ENCODE measurements at regions not wholly inside any gene's neighbourhood (a gene's known extent, or its start where the extent isn't known, plus 50 kb on each side); places are given as distances from the start of the nearest gene placed in this dataset.

DNA sequence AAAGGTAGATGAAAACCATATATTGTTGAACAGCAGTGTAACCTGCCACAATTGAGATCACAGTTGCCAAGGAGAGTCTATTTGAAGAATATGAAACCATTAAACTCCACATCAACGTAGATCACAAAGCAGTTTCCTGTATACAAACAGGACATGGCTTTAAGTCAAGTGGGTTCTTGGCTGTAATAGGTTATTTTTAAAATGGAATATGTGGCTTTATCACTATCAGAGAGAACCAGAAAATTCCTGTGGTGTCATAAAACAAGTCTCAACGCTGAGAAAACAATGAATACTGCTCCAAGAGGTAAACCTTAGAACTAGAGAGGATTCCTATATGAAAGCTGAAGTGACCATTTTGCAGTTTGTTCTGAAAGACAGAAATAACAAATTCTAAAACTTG is 999.7 kb downstream of the CDH11 start:
- peaks cover 0 to 2% (median 0%) of the 10 kb centered on the region in 3 donors for H3K4me1 Mint-ChIP-seq
- H3K36me3 Mint-ChIP-seq, result no peaks in the 10 kb centered on the region
- H3K9me3 Mint-ChIP-seq, result peaks cover 3 to 22% (median 4%) of the 10 kb centered on the region in 3 donors
- no peak overlapping the region for H3K27ac Mint-ChIP-seq
- no peak overlapping the region for H3K4me3 Mint-ChIP-seq
- no peaks in the 10 kb centered on the region for H3K27me3 Mint-ChIP-seq

DNA sequence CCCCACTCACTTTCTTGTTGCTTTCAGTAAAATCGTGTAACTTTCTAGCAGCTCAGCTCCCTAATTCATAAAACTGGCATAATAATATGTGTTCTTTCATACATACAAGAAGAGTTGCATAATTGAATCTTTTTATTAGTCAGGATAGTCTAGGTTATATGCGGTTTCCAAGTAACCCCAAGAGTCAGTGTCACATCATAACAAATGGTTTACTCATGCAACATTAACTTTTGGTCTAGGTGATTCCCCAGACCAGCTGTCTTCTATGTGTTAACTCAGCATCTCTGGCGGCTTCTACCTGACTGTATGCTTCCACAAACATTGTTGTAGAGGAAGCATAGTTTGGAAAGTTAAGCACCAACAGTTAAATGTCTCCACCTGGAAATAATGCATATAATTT is 1000.4 kb downstream of the CDH11 start:
- H3K36me3 Mint-ChIP-seq, result no peaks in the 10 kb centered on the region
- no peaks in the 10 kb centered on the region for H3K27me3 Mint-ChIP-seq
- peaks cover 0 to 2% (median 0%) of the 10 kb centered on the region in 3 donors for H3K4me1 Mint-ChIP-seq
- peaks cover 3 to 20% (median 4%) of the 10 kb centered on the region in 3 donors for H3K9me3 Mint-ChIP-seq
- H3K27ac Mint-ChIP-seq, result no peak overlapping the region
- H3K4me3 Mint-ChIP-seq, result no peak overlapping the region

DNA sequence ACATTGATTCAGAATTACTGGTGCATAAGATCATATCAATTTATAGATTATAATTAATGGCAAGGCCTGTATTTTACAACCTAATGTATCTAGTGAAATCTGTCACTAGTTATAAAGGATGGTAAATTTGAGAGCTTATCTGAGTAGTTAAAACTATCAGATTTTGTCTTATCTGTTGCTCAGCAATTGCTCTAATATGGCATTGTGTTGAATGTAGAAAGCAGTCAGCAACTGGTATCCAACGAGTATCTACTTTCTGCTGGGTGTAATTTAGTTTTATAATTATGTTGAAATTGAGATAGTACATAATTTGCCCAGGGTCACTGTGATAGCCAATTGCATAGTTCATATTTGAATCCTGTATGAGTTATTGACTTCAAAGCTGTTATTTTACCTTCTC is 1005.7 kb downstream of the CDH11 start:
- H3K4me1 Mint-ChIP-seq, result peaks cover 0 to 2% (median 0%) of the 10 kb centered on the region in 3 donors
- H3K27ac Mint-ChIP-seq, result no peak overlapping the region

DNA sequence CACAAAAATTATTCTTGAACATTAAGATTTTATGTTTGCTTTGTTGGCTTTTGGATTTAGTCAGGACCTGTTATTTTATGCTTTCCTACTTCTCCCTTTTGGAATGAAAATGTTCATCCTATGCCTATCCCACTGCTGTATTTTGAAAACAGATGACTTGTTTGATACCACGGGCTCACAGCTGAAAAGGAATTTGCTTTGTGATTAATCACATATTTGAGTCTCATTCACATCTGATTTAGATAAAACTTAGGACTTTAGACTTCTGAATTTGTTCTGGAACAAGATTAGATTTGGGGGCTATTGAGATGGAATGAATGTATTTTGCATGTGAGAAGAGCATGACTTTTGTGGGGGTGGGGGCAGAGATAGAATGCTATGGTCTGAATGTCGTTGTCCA is 1012.6 kb downstream of the CDH11 start:
- H3K27me3 Mint-ChIP-seq, result no peaks in the 10 kb centered on the region
- H3K36me3 Mint-ChIP-seq, result no peaks in the 10 kb centered on the region
- H3K4me1 Mint-ChIP-seq, result no peaks in the 10 kb centered on the region
- peaks cover 0 to 6% (median 1%) of the 10 kb centered on the region in 3 donors for H3K9me3 Mint-ChIP-seq
- no peak overlapping the region for H3K4me3 Mint-ChIP-seq
- no peak overlapping the region for H3K27ac Mint-ChIP-seq

More for the DNA sequence above, 1005.7 kb downstream of the CDH11 start:
- H3K27me3 Mint-ChIP-seq, result no peaks in the 10 kb centered on the region
- H3K36me3 Mint-ChIP-seq, result no peaks in the 10 kb centered on the region
- peaks cover 0 to 15% (median 0%) of the 10 kb centered on the region in 3 donors for H3K9me3 Mint-ChIP-seq
- H3K4me3 Mint-ChIP-seq, result no peak overlapping the region

DNA sequence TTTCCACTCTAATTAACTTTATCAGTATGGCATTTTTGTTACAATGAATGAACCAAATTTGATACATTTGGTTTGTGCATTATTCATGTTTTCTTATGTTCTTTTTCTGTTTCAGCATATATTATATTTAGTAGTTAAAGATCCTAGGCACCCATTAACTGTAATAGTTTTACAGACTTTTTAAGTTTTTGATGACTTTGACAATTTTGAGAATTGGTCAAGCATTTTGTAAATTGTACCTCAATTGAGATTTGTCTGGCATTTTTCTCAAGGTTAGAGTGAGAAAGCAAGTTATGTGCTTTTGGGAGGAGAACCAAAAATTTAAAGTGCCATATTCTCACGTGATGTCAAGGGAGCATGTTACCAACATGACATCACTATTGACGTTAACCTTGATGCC is 1019.2 kb downstream of the CDH11 start:
- Mint-ChIP-seq H3K36me3 (no peaks in the 10 kb centered on the region), H3K27ac (no peak overlapping the region), H3K4me3 (no peak overlapping the region), H3K4me1 (no peaks in the 10 kb centered on the region), H3K27me3 (no peaks in the 10 kb centered on the region), H3K9me3 (peaks cover 0 to 10% (median 5%) of the 10 kb centered on the region in 3 donors)

DNA sequence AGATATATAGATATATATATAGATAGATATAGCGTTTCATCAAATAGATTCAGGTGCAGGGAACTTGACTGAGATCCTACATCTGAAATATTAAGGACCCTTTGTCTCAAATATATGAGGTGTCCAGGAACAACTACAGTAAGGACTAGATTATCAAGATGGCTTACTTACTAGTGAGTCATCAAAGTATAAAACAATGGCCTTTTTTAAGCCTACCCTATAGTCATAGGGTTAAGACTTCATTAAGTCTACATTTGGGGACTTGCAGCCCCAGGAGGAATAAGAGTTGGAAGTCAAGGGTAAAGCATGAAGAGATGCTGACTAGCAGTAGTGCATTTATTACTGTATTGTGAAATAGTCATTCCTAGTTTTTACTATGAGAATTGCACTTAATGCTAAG is 1023.4 kb downstream of the CDH11 start:
- no peaks in the 10 kb centered on the region for H3K36me3 Mint-ChIP-seq
- H3K4me1 Mint-ChIP-seq, result no peaks in the 10 kb centered on the region
- H3K4me3 Mint-ChIP-seq, result no peak overlapping the region
- no peaks in the 10 kb centered on the region for H3K27me3 Mint-ChIP-seq
- H3K9me3 Mint-ChIP-seq, result peaks cover 0 to 12% (median 6%) of the 10 kb centered on the region in 3 donors
- H3K27ac Mint-ChIP-seq, result no peak overlapping the region

DNA sequence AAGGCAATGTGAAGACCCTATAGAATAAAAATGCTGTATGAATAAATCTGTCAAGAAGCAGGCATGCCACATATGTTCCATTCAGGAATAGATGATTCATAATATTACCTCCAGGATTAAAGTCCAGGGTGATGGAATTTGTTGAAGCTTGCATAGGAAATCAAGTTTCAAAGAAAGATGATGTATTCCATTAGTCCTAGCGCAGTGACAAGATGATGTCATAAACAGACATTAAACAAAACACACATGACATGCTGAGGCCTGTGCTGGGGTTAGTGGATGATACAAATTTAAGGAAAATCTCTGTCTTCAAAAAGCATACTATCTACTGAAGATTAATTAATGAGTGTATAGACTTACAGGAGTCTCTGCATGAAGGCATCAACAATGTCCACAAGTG is 1025.2 kb downstream of the CDH11 start:
- H3K9me3 Mint-ChIP-seq, result peaks cover 0 to 12% (median 6%) of the 10 kb centered on the region in 3 donors
- no peak overlapping the region for H3K27ac Mint-ChIP-seq
- no peaks in the 10 kb centered on the region for H3K36me3 Mint-ChIP-seq
- no peaks in the 10 kb centered on the region for H3K4me1 Mint-ChIP-seq
- H3K4me3 Mint-ChIP-seq, result no peak overlapping the region
- no peaks in the 10 kb centered on the region for H3K27me3 Mint-ChIP-seq

DNA sequence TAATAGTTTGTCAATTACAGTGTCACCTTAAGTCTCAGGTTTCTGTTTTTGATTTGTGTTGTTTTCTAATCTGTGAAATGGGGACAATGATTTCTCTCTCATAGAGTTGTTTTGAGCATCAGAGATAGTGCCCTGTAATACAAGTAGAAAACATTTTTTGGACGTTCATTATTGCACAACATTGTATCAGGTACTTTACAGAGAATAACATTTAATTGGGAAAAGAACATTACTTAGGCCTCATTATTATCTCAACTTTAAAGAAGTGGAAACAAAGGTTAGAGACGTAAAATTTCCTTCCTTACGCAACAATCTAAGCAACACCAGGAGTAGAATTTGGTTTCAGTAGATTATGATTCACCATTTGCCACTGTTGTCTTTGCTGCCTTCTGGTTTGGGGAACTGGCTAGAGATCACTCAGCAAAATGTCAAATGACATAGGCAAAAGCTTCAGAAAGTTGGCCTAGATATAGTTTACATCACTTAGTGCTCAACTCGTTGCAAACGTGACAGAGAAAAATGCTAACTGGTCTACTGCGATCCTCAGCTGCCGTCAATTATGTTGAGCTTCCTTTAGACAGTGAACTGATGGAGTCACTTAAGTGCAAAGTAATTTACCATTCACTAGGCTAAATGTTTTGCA is 1026.8 kb downstream of the CDH11 start:
- Mint-ChIP-seq H3K36me3 (no peaks in the 10 kb centered on the region), H3K27ac (no peak overlapping the region), H3K9me3 (peaks cover 0 to 12% (median 6%) of the 10 kb centered on the region in 3 donors), H3K4me1 (no peaks in the 10 kb centered on the region), H3K4me3 (no peak overlapping the region), H3K27me3 (no peaks in the 10 kb centered on the region)

DNA sequence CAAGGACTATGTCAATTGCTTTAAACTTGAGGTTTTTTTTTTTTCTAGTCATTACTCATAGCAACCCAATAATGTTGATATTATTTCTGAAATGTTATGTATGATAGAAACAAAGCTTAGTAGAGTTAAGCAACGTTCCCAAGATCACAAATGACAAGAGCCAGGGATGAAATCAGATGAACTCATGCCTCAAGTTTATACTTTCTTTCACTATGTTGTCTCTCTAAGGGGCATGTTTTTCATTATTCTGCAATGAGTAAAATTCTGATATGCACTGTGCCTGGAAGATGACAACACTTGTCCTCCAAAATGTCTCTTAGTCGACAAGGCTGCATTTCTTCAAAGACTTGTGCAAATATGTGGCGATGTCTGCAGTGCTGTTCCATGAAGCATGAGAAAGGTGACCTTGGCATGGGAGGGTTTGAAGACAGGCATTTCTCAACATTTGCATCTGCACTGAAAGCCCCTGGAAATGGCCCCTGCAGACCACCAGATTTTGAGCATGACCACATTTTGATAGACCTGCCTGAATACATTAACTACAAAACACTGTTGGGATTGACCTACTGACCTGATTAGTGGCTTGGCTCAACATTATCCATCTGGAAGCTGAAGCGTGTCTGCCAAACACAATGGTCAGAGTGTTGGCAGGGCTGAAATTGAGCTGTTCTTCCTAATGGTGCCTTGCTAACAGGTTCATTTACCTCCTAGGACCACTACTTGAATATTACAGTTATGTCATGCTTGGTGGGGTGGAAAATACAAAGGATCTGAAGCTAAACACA is 1027.5 kb downstream of the CDH11 start:
- Mint-ChIP-seq H3K4me3 (no peak overlapping the region), H3K36me3 (no peaks in the 10 kb centered on the region), H3K4me1 (no peaks in the 10 kb centered on the region), H3K27me3 (no peaks in the 10 kb centered on the region), H3K9me3 (peaks cover 0 to 8% (median 6%) of the 10 kb centered on the region in 3 donors), H3K27ac (no peak overlapping the region)

DNA sequence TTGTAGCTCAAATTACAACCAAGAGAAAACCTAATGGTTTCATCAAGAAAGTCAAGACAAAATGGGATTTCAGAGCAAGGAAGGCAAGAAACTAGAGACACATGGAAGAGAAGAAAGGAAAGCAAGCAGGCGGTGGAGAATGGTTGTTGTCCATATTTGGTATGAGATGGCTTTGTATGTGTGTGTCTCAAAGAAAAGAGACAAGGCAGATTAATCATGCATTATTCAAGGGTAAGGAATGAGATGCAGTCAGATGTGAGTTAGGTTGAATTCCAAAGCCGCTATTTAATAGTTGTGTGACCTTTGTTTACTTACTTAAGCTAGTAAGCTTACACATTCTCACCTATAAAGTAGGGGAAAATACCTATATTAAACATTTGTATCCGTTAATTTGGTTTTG is 1029.6 kb downstream of the CDH11 start:
- no peaks in the 10 kb centered on the region for H3K27me3 Mint-ChIP-seq
- H3K36me3 Mint-ChIP-seq, result no peaks in the 10 kb centered on the region
- no peaks in the 10 kb centered on the region for H3K4me1 Mint-ChIP-seq

DNA sequence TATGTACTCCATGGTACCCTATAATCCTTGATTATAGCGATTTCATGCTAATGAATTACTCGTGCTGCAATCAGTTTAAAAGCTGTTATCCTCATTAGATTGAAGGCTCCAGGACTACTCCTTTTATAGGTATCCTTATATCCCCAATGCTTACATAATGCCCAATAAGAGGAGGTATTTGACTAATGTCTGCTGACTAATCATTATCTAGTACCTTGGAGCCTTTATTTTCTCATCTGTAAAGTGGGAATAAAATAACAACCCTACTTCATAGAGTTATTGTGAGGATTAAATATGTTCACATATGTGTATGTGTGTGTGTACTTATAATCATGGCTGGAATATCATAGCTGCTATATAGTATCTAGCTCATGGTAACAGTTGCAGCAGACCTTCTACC is 1031.5 kb downstream of the CDH11 start:
- Mint-ChIP-seq H3K4me1 (no peaks in the 10 kb centered on the region), H3K9me3 (peaks cover 2 to 19% (median 8%) of the 10 kb centered on the region in 3 donors), H3K4me3 (no peak overlapping the region), H3K27me3 (no peaks in the 10 kb centered on the region), H3K27ac (no peak overlapping the region), H3K36me3 (no peaks in the 10 kb centered on the region)

More for the DNA sequence above, 1029.6 kb downstream of the CDH11 start:
- peaks cover 2 to 12% (median 5%) of the 10 kb centered on the region in 3 donors for H3K9me3 Mint-ChIP-seq
- H3K4me3 Mint-ChIP-seq, result no peak overlapping the region
- H3K27ac Mint-ChIP-seq, result no peak overlapping the region

DNA sequence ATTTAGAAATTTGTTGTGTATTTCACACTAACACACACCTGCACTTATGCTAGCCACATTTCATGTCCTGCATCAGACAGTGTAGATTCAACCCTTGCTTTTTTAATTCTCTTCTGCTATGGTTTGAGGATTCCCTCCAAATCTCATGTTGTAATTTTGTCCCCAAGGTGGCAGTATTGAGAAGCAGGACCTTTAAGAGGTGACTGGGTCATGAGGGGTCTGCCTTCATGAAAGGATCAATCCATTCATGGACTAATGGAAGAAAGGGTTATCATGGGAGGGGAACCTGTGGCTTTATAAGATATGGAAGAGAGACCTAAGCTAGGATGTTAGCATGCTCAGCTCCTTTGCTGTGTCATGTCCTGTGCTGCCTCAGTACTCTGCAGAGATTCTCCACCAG is 1032.2 kb downstream of the CDH11 start:
- H3K9me3 Mint-ChIP-seq, result peaks cover 2 to 16% (median 8%) of the 10 kb centered on the region in 3 donors
- H3K27me3 Mint-ChIP-seq, result no peaks in the 10 kb centered on the region
- no peaks in the 10 kb centered on the region for H3K36me3 Mint-ChIP-seq
- no peak overlapping the region for H3K4me3 Mint-ChIP-seq
- H3K27ac Mint-ChIP-seq, result no peak overlapping the region
- H3K4me1 Mint-ChIP-seq, result no peaks in the 10 kb centered on the region

DNA sequence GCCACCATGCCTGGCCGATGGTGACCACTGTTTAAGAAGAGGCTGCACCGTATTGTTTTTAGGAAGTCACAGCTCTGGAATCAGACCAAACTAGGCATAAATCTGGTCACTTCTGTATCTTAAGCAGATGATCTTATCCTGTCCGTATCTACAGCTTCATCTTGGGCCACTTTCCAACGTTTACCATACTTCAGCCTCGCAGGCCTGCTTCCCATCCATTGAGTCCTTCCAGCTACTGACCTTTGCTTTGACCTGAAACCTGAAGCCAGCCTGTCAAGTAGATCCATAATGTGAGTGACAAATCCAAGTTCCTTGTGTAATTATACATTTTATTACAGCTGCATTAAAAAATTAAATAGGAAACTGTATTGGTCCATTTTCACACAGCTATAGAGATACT is 1033.0 kb downstream of the CDH11 start:
- Mint-ChIP-seq H3K27ac (peak overlapping the region in 1 of 3 donors; percentile 11), H3K27me3 (no peaks in the 10 kb centered on the region), H3K36me3 (no peaks in the 10 kb centered on the region), H3K4me1 (no peaks in the 10 kb centered on the region), H3K9me3 (peaks cover 2 to 12% (median 8%) of the 10 kb centered on the region in 3 donors), H3K4me3 (no peak overlapping the region)

DNA sequence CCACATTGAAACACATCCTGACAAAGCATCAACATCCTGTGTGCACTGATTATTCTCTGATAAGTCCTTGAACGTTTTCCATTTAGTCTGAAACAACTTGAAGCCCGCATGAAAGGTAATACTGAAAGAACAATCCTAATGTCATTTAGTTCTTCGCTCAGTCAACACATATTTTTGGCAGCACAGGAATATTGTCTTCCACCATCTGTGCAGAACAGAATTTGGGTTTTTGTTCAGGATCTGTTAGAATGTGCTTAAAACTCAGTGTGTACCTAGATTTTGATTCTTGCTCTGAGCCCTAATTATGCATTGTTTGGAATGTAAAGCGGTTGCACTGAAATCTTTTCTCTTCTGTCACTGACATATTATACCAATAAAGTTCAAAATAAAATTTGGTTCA is 1036.6 kb downstream of the CDH11 start:
- Mint-ChIP-seq H3K4me1 (no peaks in the 10 kb centered on the region), H3K27ac (no peak overlapping the region), H3K27me3 (no peaks in the 10 kb centered on the region), H3K9me3 (peaks cover 2 to 16% (median 9%) of the 10 kb centered on the region in 3 donors), H3K4me3 (no peak overlapping the region), H3K36me3 (no peaks in the 10 kb centered on the region)

DNA sequence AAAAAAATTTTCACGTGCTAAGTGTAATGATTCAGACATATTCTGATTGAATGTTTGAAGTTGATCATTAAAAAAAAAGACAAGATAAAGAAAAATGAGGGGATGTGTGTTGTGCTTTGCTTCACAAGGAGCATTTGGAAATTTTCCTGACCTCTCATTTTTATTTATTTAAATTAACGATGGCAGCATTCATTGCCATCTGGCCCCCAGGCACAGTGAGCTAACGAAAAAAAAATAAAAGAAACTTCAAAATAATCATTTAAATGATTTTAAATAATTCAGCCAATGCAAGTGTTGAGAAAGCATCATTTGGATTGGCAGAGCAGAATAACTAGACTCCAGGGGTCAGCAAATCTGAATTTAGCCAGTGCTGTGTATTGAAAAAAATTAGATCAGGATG is 1037.2 kb downstream of the CDH11 start:
- H3K27me3 Mint-ChIP-seq, result no peaks in the 10 kb centered on the region
- H3K4me3 Mint-ChIP-seq, result no peak overlapping the region

More for the DNA sequence above, 1037.2 kb downstream of the CDH11 start:
- no peak overlapping the region for H3K27ac Mint-ChIP-seq
- peaks cover 2 to 16% (median 8%) of the 10 kb centered on the region in 3 donors for H3K9me3 Mint-ChIP-seq
- no peaks in the 10 kb centered on the region for H3K36me3 Mint-ChIP-seq
- no peaks in the 10 kb centered on the region for H3K4me1 Mint-ChIP-seq
